HG03469 (cell line): ENCODE measurements at regions not wholly inside any gene's neighbourhood (a gene's known extent, or its start where the extent isn't known, plus 50 kb on each side); places are given as distances from the start of the nearest gene placed in this dataset.

ENCODE experiments used
- ATAC-seq: cut with Tn5 transposase; IDR thresholded peaks from one replicate; pipeline ENCODE4 v1.9.1; 2021; ENCODE audit warnings: mild to moderate bottlenecking, moderate library complexity, moderate number of reproducible peaks; ENCODE audit not compliant: unreplicated experiment

GRCh38 chr14:98366429-98366828 lies 905.6 kb downstream of the BCL11B start:
- no peak for ATAC-seq

- no peak for ATAC-seq
Measured at GRCh38 chr14:98368221-98368620, 903.8 kb downstream of the BCL11B start.

- no peak for ATAC-seq
Measured at GRCh38 chr14:98368916-98369315, 903.1 kb downstream of the BCL11B start.

GRCh38 chr14:98369344-98369743 lies 902.7 kb downstream of the BCL11B start:
- no peak for ATAC-seq

GRCh38 chr14:98370352-98370751 lies 901.6 kb downstream of the BCL11B start:
- no peak for ATAC-seq

GRCh38 chr14:98371141-98371540 lies 900.9 kb downstream of the BCL11B start:
- ATAC-seq, result no peak

- ATAC-seq, result no peak
Measured at GRCh38 chr14:98374136-98374535, 897.9 kb downstream of the BCL11B start.

GRCh38 chr14:98375566-98375965 lies 896.4 kb downstream of the BCL11B start:
- ATAC-seq, result no peak

- no peak for ATAC-seq
Measured at GRCh38 chr14:98379830-98380229, 892.2 kb downstream of the BCL11B start.

- no peak for ATAC-seq
Measured at GRCh38 chr14:98382662-98383061, 889.3 kb downstream of the BCL11B start.

GRCh38 chr14:98385851-98386250 lies 886.1 kb downstream of the BCL11B start:
- no peak for ATAC-seq

- no peak for ATAC-seq
Measured at GRCh38 chr14:98391061-98391460, 880.9 kb downstream of the BCL11B start.

- ATAC-seq, result no peak
Measured at GRCh38 chr14:98393527-98393926, 878.5 kb downstream of the BCL11B start.

GRCh38 chr14:98404811-98405210 lies 867.2 kb downstream of the BCL11B start:
- no peak for ATAC-seq

GRCh38 chr14:98408024-98408555 lies 863.9 kb downstream of the BCL11B start:
- no peak for ATAC-seq

GRCh38 chr14:98408713-98409112 lies 863.3 kb downstream of the BCL11B start:
- no peak for ATAC-seq

- ATAC-seq, result no peak
Measured at GRCh38 chr14:98411154-98411553, 860.8 kb downstream of the BCL11B start.

GRCh38 chr14:98412431-98412830 lies 859.6 kb downstream of the BCL11B start:
- ATAC-seq, result no peak

GRCh38 chr14:98415766-98416165 lies 856.2 kb downstream of the BCL11B start:
- ATAC-seq, result no peak

GRCh38 chr14:98417001-98417400 lies 855.0 kb downstream of the BCL11B start:
- ATAC-seq, result no peak

- no peak for ATAC-seq
Measured at GRCh38 chr14:98428483-98428994, 843.5 kb downstream of the BCL11B start.

GRCh38 chr14:98433436-98433835 lies 838.6 kb downstream of the BCL11B start:
- ATAC-seq, result no peak

GRCh38 chr14:98437113-98437512 lies 834.9 kb downstream of the BCL11B start:
- ATAC-seq, result no peak
